SK-N-DZ (cell line): ENCODE measurements at regions not wholly inside any gene's neighbourhood (a gene's known extent, or its start where the extent isn't known, plus 50 kb on each side); places are given as distances from the start of the nearest gene placed in this dataset.
A peak's percentile ranks its signal among the peaks of the same experiment; 100 is the strongest.

ENCODE experiments used
- DNase-seq: peaks from one replicate; pipeline ENCODE4 v3.0.0-alpha.2; 2015; ENCODE audit warnings: low spot score

- no peak for DNase-seq
Measured at GRCh38 chr15:95550702-95551101, 779.8 kb upstream of the NR2F2 start.

- no peak for DNase-seq
Measured at GRCh38 chr15:95556225-95556624, 774.3 kb upstream of the NR2F2 start.

- DNase-seq: no peak
Measured at GRCh38 chr15:95556866-95557225, 773.7 kb upstream of the NR2F2 start.

GRCh38 chr15:95557226-95558046, 773.1 kb upstream of the NR2F2 start:
- DNase-seq: no peak

GRCh38 chr15:95558131-95558530, 772.4 kb upstream of the NR2F2 start:
- DNase-seq: no peak

GRCh38 chr15:95558916-95559315, 771.6 kb upstream of the NR2F2 start:
- DNase-seq: no peak

- DNase-seq: peak; percentile 67
Measured at GRCh38 chr15:95559875-95560394, 770.6 kb upstream of the NR2F2 start.

GRCh38 chr15:95561463-95561862, 769.0 kb upstream of the NR2F2 start:
- DNase-seq: no peak

GRCh38 chr15:95563634-95564033, 766.9 kb upstream of the NR2F2 start:
- DNase-seq: no peak

GRCh38 chr15:95565016-95565600, 765.4 kb upstream of the NR2F2 start:
- DNase-seq: no peak

GRCh38 chr15:95565690-95566089, 764.8 kb upstream of the NR2F2 start:
- DNase-seq: no peak

GRCh38 chr15:95567686-95568085, 762.8 kb upstream of the NR2F2 start:
- no peak for DNase-seq

- DNase-seq: no peak
Measured at GRCh38 chr15:95574053-95574452, 756.4 kb upstream of the NR2F2 start.

GRCh38 chr15:95577927-95578326, 752.6 kb upstream of the NR2F2 start:
- DNase-seq: no peak

- DNase-seq: no peak
Measured at GRCh38 chr15:95580121-95580520, 750.4 kb upstream of the NR2F2 start.

GRCh38 chr15:95581595-95581994, 748.9 kb upstream of the NR2F2 start:
- DNase-seq: no peak

GRCh38 chr15:95584088-95584487, 746.4 kb upstream of the NR2F2 start:
- DNase-seq: no peak

GRCh38 chr15:95588056-95588455, 742.4 kb upstream of the NR2F2 start:
- DNase-seq: no peak

- no peak for DNase-seq
Measured at GRCh38 chr15:95590533-95591044, 739.9 kb upstream of the NR2F2 start.

- DNase-seq: no peak
Measured at GRCh38 chr15:95591270-95591669, 739.2 kb upstream of the NR2F2 start.

GRCh38 chr15:95591886-95592285, 738.6 kb upstream of the NR2F2 start:
- DNase-seq: no peak

- no peak for DNase-seq
Measured at GRCh38 chr15:95594496-95594895, 736.0 kb upstream of the NR2F2 start.

- no peak for DNase-seq
Measured at GRCh38 chr15:95595759-95596158, 734.7 kb upstream of the NR2F2 start.
